Transverse colon (tissue), 4 donors: ENCODE measurements at regions not wholly inside any gene's neighbourhood (a gene's known extent, or its start where the extent isn't known, plus 50 kb on each side); places are given as distances from the start of the nearest gene placed in this dataset.
"Not testable (repeated sequence)": the region's sequence is repeated elsewhere in the genome, so short reads cannot be mapped to it uniquely, and the experiment has no call there.

Experiments used
- DNase-seq: peaks from one replicate; pipeline ENCODE4 v3.0.0-alpha.2; 2019
- H3K27ac ChIP-seq, 4 donors: fragments of 200-600 bp; sonication (generic); 2 replicates each; pipeline ENCODE4 v1.5.1; 2016 to 2018; ENCODE audit warnings: inconsistent platforms in 4 of 4
- H3K27me3 ChIP-seq: fragments of 200-600 bp; sonication (generic); 2 replicates; pipeline ENCODE4 v1.5.1; 2017; ENCODE audit warnings: inconsistent platforms
- H3K36me3 ChIP-seq, 4 donors: fragments of 200-600 bp; sonication (generic); 2 replicates each; pipeline ENCODE4 v1.5.1; 2017 to 2019; ENCODE audit warnings: inconsistent platforms in 4 of 4
- H3K4me1 ChIP-seq, 4 donors: fragments of 200-600 bp; sonication (generic); 2 replicates each; pipeline ENCODE4 v1.5.1; 2017 to 2020; ENCODE audit warnings: inconsistent platforms in 4 of 4
- H3K4me3 ChIP-seq, 4 donors: fragments of 200-600 bp; sonication (generic); 1 replicate in 1 of 4; 2 replicates in 3 of 4; pipeline versions ENCODE4 v1.5.1 to v1.6.1; 2017 to 2019; ENCODE audit warnings: inconsistent platforms in 4 of 4
- H3K9me3 ChIP-seq, 2 donors: fragments of 200-600 bp; sonication (generic); 2 replicates each; pipeline ENCODE4 v1.5.1; 2017 to 2019; ENCODE audit warnings: inconsistent platforms in 2 of 2
- EP300 ChIP-seq: sonication (generic); formaldehyde crosslinking; IDR thresholded peaks from one replicate; pipeline ENCODE4 v1.6.1; 2017; ENCODE audit warnings: antibody characterized with exemption, low read depth
- POLR2A ChIP-seq: fragments of 450-650 bp; IDR thresholded peaks from one replicate; pipeline ENCODE4 v1.6.1; 2016; ENCODE audit warnings: antibody characterized with exemption, mild to moderate bottlenecking, moderate library complexity
- POLR2AphosphoS5 ChIP-seq, 3 donors: sonication (generic); formaldehyde crosslinking; IDR thresholded peaks; one replicate each; pipeline ENCODE4 v1.6.1; 2016; ENCODE audit warnings: antibody characterized with exemption in 3 of 3
- WGBS, 2 donors: methylation state at CpG; one replicate each; pipeline ENCODE4 v1.1.5; 2018; ENCODE audit warnings: low coverage in 1 of 2; 5-methylcytosine and 5-hydroxymethylcytosine counted together
- in situ Hi-C, 4 donors: fragments of 200-750 bp; cut with MboI; loops; one replicate each; pipeline versions ENCODE4 v1.15.0 to v1.15.1; 2017; ENCODE audit warnings: low sequenced_read_pairs in 3 of 4, low pct_ligation_motif_present in 1 of 4, low pct_unique_long_range_greater_than_20kb in 1 of 4
- intact Hi-C: fragments of 100-400 bp; cut with DNase I; formaldehyde crosslinking; loops from one replicate; pipeline ENCODE4 v1.15.1; 2023; ENCODE audit warnings: low total_unique reads
- TF ChIP-seq, protein P1 (sequence below), 5 experiments: fragments of 200-600 bp in 3 of 5; fragments of 450-650 bp in 2 of 5; sonication (generic) in 3 of 5; IDR thresholded peaks; 1 replicate in 2 of 5; 2 replicates in 3 of 5; pipeline ENCODE4 v1.5.1; 2016 to 2017; ENCODE audit warnings: antibody characterized with exemption in 5 of 5, inconsistent platforms in 3 of 5, mild to moderate bottlenecking in 2 of 5, moderate library complexity in 1 of 5

DNA sequence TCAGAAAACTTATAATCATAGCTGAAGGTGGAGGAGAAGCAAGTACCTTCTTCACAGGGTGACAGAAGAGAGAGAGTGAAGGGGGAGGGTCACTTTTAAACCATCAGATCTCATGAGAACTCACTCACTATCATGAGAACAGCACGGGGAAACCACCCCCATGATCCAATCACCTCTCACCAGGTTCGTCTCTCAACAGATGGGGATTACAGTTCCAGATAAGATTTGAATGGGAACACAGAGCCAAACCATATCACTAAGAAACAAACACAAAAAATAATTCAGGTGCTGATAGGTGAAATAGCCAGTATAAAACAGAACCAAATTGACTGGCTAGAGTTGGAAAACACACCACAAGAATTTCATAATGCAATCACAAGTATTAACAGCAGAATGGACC lies 162.2 kb upstream of the TEKT4 start:
- H3K27me3 ChIP-seq, H3K4me3 ChIP-seq, H3K36me3 ChIP-seq, H3K9me3 ChIP-seq, H3K27ac ChIP-seq, DNase-seq, intact Hi-C loops, in situ Hi-C loops, H3K4me1 ChIP-seq: not testable (repeated sequence)
- 36 to 47% methylated on average over 2 of the region's 2 CpGs for WGBS, 2 donors

DNA sequence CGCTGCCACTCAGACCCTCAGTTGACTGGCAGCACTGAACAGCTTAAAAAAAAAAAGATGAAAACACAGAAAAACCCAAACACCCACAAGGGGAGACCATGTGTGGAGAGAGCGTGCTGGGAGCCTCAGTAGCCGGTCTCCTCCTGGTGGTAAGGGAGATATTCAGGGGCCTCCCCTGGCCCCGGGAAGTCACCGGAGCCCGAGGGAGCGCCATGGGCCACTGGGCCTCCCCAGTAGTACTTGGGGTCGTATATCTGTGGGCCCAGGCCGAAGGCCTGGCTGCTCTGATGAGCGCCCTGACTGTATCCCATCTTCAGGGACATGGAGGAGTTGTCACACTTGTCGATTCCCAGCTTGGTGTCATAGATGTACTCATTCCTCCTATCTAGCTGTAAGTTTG lies 145.7 kb upstream of the TEKT4 start:
- DNase-seq: no peak
- no peak overlapping the region for H3K4me3 ChIP-seq
- 80 to 81% methylated on average over 1 to 11 of the region's 11 CpGs for WGBS, 2 donors
- H3K36me3 ChIP-seq: no peaks in the 10 kb centered on the region
- intact Hi-C loops: no loop called here
- H3K27ac ChIP-seq: no peak overlapping the region
- H3K27me3 ChIP-seq: no peaks in the 10 kb centered on the region
- no peak for TF ChIP-seq POLR2AphosphoS5 (IDR thresholded peaks at IDR 0.05)
- TF ChIP-seq POLR2A: no peak
- TF ChIP-seq, protein P1, sequence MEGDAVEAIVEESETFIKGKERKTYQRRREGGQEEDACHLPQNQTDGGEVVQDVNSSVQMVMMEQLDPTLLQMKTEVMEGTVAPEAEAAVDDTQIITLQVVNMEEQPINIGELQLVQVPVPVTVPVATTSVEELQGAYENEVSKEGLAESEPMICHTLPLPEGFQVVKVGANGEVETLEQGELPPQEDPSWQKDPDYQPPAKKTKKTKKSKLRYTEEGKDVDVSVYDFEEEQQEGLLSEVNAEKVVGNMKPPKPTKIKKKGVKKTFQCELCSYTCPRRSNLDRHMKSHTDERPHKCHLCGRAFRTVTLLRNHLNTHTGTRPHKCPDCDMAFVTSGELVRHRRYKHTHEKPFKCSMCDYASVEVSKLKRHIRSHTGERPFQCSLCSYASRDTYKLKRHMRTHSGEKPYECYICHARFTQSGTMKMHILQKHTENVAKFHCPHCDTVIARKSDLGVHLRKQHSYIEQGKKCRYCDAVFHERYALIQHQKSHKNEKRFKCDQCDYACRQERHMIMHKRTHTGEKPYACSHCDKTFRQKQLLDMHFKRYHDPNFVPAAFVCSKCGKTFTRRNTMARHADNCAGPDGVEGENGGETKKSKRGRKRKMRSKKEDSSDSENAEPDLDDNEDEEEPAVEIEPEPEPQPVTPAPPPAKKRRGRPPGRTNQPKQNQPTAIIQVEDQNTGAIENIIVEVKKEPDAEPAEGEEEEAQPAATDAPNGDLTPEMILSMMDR (IDR thresholded peaks at IDR 0.05): no peak
- TF ChIP-seq EP300: no peak
- no peaks in the 10 kb centered on the region for H3K9me3 ChIP-seq
- no peaks in the 10 kb centered on the region for H3K4me1 ChIP-seq
- in situ Hi-C loops: no loop called here

DNA sequence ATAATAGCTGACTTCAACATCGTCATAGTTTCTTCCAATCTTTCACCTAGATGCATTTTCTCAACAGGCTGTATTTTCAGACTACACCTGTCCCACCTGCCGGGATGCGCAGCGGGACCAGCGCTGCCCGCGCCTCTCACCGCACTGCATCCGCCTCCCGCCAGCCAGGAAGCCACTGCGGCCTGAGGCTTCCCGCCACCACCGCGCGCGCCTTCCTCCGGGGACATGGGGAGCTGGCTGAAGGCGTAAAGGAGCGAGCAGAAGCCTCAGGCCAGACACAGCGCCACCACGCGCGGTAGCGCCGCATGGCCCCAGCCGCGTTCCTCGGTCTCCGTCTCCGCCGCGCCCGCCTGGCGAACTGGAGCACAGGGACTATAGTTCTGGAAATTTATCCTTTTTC lies 135.7 kb upstream of the TEKT4 start:
- intact Hi-C loops, H3K36me3 ChIP-seq, H3K9me3 ChIP-seq, DNase-seq, H3K4me3 ChIP-seq, H3K27ac ChIP-seq, in situ Hi-C loops, H3K4me1 ChIP-seq: not testable (repeated sequence)
- H3K27me3 ChIP-seq: peaks cover 15% of the 10 kb centered on the region
- WGBS, 2 donors: 38 to 40% methylated on average over 1 to 32 of the region's 34 CpGs

DNA sequence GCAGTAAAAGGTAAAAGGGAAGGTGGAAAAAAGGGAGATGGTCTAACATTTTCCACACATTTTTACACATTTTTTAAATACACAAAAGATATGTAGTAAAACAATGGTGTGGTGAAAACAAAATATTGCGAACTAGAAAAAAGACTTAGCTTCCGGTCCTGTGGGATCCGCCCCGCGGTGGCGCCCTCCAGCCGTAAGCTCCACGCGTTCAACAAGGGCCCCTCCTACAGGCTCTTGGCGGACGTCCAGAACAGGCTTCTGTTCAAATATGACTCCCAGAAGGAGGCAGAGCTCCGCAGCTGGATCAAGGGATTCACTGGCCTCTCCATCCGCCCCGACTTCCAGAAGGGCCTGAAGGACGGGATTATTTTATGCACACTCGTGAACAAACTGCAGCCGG lies 134.1 kb upstream of the TEKT4 start:
- WGBS, 2 donors: 88 to 100% methylated on average over 7 to 11 of the region's 17 CpGs
- intact Hi-C loops, in situ Hi-C loops, H3K4me3 ChIP-seq, H3K36me3 ChIP-seq, H3K27ac ChIP-seq, H3K4me1 ChIP-seq, DNase-seq, H3K9me3 ChIP-seq: not testable (repeated sequence)
- H3K27me3 ChIP-seq: peaks cover 15% of the 10 kb centered on the region

DNA sequence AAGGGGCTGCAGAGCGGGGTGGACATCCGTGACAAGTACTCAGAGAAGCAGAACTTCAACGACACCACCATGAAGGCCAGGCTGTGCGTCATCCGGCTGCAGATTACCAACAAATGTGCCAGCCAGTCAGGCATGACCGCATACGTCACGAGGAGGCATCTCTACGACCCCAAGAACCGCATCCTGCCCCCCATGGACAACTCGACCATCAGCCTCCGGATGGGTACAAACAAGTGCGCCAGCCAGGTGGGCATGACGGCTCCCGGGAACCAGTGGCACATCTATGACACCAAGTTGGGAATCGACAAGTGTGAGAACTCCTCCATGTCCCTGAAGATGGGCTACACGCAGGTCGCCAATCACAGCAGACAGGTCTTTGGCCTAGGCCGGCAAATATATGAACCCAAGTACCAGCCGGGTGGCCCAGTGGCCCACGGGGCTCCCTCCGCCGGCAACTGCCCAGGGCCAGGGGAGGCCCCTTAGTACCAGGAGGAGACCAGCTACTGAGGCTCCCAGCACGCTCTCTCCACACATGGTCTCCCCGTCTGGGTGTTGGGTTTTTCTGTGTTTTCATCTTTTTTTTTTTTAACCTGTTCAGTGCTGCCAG lies 133.4 kb upstream of the TEKT4 start:
- DNase-seq, in situ Hi-C loops, H3K27ac ChIP-seq, H3K36me3 ChIP-seq, intact Hi-C loops, H3K4me1 ChIP-seq, H3K9me3 ChIP-seq, H3K4me3 ChIP-seq: not testable (repeated sequence)
- WGBS, 2 donors: 91% methylated on average over 21 of the region's 25 CpGs; no CpG with 5 or more reads in 1 of the 2 donors
- peaks cover 15% of the 10 kb centered on the region for H3K27me3 ChIP-seq

DNA sequence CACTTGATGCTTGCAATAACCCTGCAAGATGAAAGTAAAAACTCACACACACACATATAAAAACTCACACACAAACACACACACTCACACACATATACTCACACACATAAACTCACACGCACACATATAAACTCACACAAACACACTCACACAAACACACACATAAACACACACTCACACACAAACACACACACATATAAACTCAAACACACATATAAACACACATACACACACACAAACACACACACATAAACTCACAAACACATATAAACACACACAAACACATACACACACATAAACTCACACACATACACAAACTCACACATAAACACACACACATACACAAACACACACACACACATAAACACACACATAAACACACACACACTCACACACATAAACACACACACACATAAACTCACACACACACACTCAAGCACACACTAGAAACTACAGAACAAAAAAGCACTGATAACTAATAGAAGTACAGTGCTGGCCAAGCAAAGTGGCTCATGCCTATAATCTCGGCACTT lies 117.7 kb upstream of the TEKT4 start:
- H3K4me3 ChIP-seq: no peak overlapping the region
- no peaks in the 10 kb centered on the region for H3K4me1 ChIP-seq
- H3K27ac ChIP-seq: no peak overlapping the region
- no peaks in the 10 kb centered on the region for H3K36me3 ChIP-seq
- no peaks in the 10 kb centered on the region for H3K27me3 ChIP-seq
- no peaks in the 10 kb centered on the region for H3K9me3 ChIP-seq
- WGBS, 2 donors: 69 to 91% methylated on average over 1 to 2 of the region's 2 CpGs
- TF ChIP-seq POLR2A (no peak), EP300 (no peak), POLR2AphosphoS5 (IDR thresholded peaks at IDR 0.05) (no peak)
- TF ChIP-seq, protein P1 (IDR thresholded peaks at IDR 0.05): no peak
- DNase-seq: no peak
- intact Hi-C loops (no loop called here), in situ Hi-C loops (no loop called here)
